Neuron (in vitro differentiated cells): ENCODE measurements at regions not wholly inside any gene's neighbourhood (a gene's known extent, or its start where the extent isn't known, plus 50 kb on each side); places are given as distances from the start of the nearest gene placed in this dataset.
"Not testable (repeated sequence)": the region's sequence is repeated elsewhere in the genome, so short reads cannot be mapped to it uniquely, and the experiment has no call there.

Experiments
- H2AFZ ChIP-seq: one replicate; pipeline ENCODE4 v1.6.1; 2013; ENCODE audit warnings: low read depth, mild to moderate bottlenecking, inconsistent platforms, low read length, moderate library complexity
- H3K27me3 ChIP-seq: one replicate; pipeline ENCODE4 v1.6.1; 2013; ENCODE audit warnings: low read length; ENCODE audit not compliant: insufficient read depth
- H3K36me3 ChIP-seq: one replicate; pipeline ENCODE4 v1.6.1; 2013; ENCODE audit warnings: low read length; ENCODE audit not compliant: insufficient read depth
- H3K4me1 ChIP-seq: one replicate; pipeline ENCODE4 v1.6.1; 2013; ENCODE audit warnings: low read length; ENCODE audit not compliant: insufficient read depth
- H3K4me3 ChIP-seq: 2 replicates; pipeline ENCODE4 v1.5.1; 2013; ENCODE audit warnings: mild to moderate bottlenecking, low read length, moderate library complexity
- H3K9me3 ChIP-seq: one replicate; pipeline ENCODE4 v1.6.1; 2013; ENCODE audit warnings: low read length

GRCh38 chr4:188639479-188640100 lies 500.3 kb downstream of the TRIML1 start:
- Histone ChIP-seq H3K4me3 (no peak overlapping the region), H3K27me3 (no peaks in the 10 kb centered on the region), H2AFZ (no peak overlapping the region), H3K36me3 (no peaks in the 10 kb centered on the region), H3K4me1 (no peaks in the 10 kb centered on the region), H3K9me3 (no peaks in the 10 kb centered on the region)

GRCh38 chr4:188647820-188648370 lies 508.7 kb downstream of the TRIML1 start:
- H3K9me3 ChIP-seq = no peaks in the 10 kb centered on the region

GRCh38 chr4:188649635-188650034 lies 510.4 kb downstream of the TRIML1 start:
- no peak overlapping the region for H2AFZ ChIP-seq
- H3K9me3 ChIP-seq = no peaks in the 10 kb centered on the region
- H3K36me3 ChIP-seq = no peaks in the 10 kb centered on the region
- H3K4me1 ChIP-seq = peaks cover 9% of the 10 kb centered on the region
- no peaks in the 10 kb centered on the region for H3K27me3 ChIP-seq
- H3K4me3 ChIP-seq = no peak overlapping the region

More at GRCh38 chr4:188647820-188648370, 508.7 kb downstream of the TRIML1 start:
- Histone ChIP-seq H3K36me3 (no peaks in the 10 kb centered on the region), H3K4me3 (no peak overlapping the region), H2AFZ (no peak overlapping the region), H3K4me1 (peaks cover 9% of the 10 kb centered on the region), H3K27me3 (no peaks in the 10 kb centered on the region)

- peaks cover 9% of the 10 kb centered on the region for H3K4me1 ChIP-seq
- H3K36me3 ChIP-seq = no peaks in the 10 kb centered on the region
- no peak overlapping the region for H3K4me3 ChIP-seq
- no peak overlapping the region for H2AFZ ChIP-seq
- H3K9me3 ChIP-seq = no peaks in the 10 kb centered on the region
- no peaks in the 10 kb centered on the region for H3K27me3 ChIP-seq
Observed at GRCh38 chr4:188650516-188650915, 511.3 kb downstream of the TRIML1 start.

GRCh38 chr4:188657365-188657764 lies 518.1 kb downstream of the TRIML1 start:
- Histone ChIP-seq H2AFZ (no peak overlapping the region), H3K4me3 (no peak overlapping the region), H3K27me3 (no peaks in the 10 kb centered on the region), H3K9me3 (no peaks in the 10 kb centered on the region), H3K36me3 (no peaks in the 10 kb centered on the region), H3K4me1 (no peaks in the 10 kb centered on the region)

GRCh38 chr4:188658958-188659522 lies 519.8 kb downstream of the TRIML1 start:
- Histone ChIP-seq H3K9me3 (no peaks in the 10 kb centered on the region), H3K27me3 (no peaks in the 10 kb centered on the region)

GRCh38 chr4:188660796-188661195 lies 521.6 kb downstream of the TRIML1 start:
- no peaks in the 10 kb centered on the region for H3K27me3 ChIP-seq
- no peaks in the 10 kb centered on the region for H3K4me1 ChIP-seq
- no peaks in the 10 kb centered on the region for H3K9me3 ChIP-seq
- H3K4me3 ChIP-seq = no peak overlapping the region
- no peak overlapping the region for H2AFZ ChIP-seq
- H3K36me3 ChIP-seq = no peaks in the 10 kb centered on the region

More at GRCh38 chr4:188658958-188659522, 519.8 kb downstream of the TRIML1 start:
- Histone ChIP-seq H2AFZ (no peak overlapping the region), H3K4me3 (no peak overlapping the region), H3K4me1 (no peaks in the 10 kb centered on the region), H3K36me3 (no peaks in the 10 kb centered on the region)

GRCh38 chr4:188661502-188661901 lies 522.3 kb downstream of the TRIML1 start:
- Histone ChIP-seq H3K9me3 (no peaks in the 10 kb centered on the region), H3K4me1 (no peaks in the 10 kb centered on the region), H3K27me3 (no peaks in the 10 kb centered on the region), H2AFZ (no peak overlapping the region), H3K36me3 (no peaks in the 10 kb centered on the region), H3K4me3 (no peak overlapping the region)

- Histone ChIP-seq H3K4me1 (no peaks in the 10 kb centered on the region), H3K4me3 (no peak overlapping the region), H3K36me3 (no peaks in the 10 kb centered on the region), H2AFZ (no peak overlapping the region), H3K9me3 (no peaks in the 10 kb centered on the region), H3K27me3 (no peaks in the 10 kb centered on the region)
Observed at GRCh38 chr4:188663369-188663768, 524.1 kb downstream of the TRIML1 start.

- Histone ChIP-seq H2AFZ (no peak overlapping the region), H3K9me3 (no peaks in the 10 kb centered on the region), H3K4me3 (no peak overlapping the region), H3K4me1 (no peaks in the 10 kb centered on the region), H3K27me3 (no peaks in the 10 kb centered on the region), H3K36me3 (no peaks in the 10 kb centered on the region)
Observed at GRCh38 chr4:188665491-188666457, 526.5 kb downstream of the TRIML1 start.

- H3K36me3 ChIP-seq = not testable (repeated sequence)
Observed at GRCh38 chr4:188678691-188679090, 539.5 kb downstream of the TRIML1 start.

GRCh38 chr4:188680004-188680666 lies 540.9 kb downstream of the TRIML1 start:
- no peak overlapping the region for H2AFZ ChIP-seq
- no peaks in the 10 kb centered on the region for H3K4me1 ChIP-seq
- H3K4me3 ChIP-seq = no peak overlapping the region
- no peaks in the 10 kb centered on the region for H3K9me3 ChIP-seq
- no peaks in the 10 kb centered on the region for H3K27me3 ChIP-seq
- no peaks in the 10 kb centered on the region for H3K36me3 ChIP-seq

More at GRCh38 chr4:188678691-188679090, 539.5 kb downstream of the TRIML1 start:
- not testable (repeated sequence) for H3K9me3 ChIP-seq, H3K27me3 ChIP-seq, H3K4me1 ChIP-seq, H3K4me3 ChIP-seq, H2AFZ ChIP-seq
